ENCODE measurements at regions not wholly inside any gene's neighbourhood (a gene's known extent, or its start where the extent isn't known, plus 50 kb on each side); places are given as distances from the start of the nearest gene placed in this dataset.
"Not testable (repeated sequence)": the region's sequence is repeated elsewhere in the genome, so short reads cannot be mapped to it uniquely, and the experiment has no call there.

- no peak for DNase-seq
- Histone ChIP-seq H3K36me3 (no peaks in the 10 kb centered on the region), H3K4me3 (ENCODE audit: low read depth, low read length) (no peak overlapping the region), H3K9me3 (no peaks in the 10 kb centered on the region), H3K27me3 (no peaks in the 10 kb centered on the region; the same call in 1 of the 2 replicates), H3K4me1 (no peaks in the 10 kb centered on the region)
- no peak for TF ChIP-seq CTCF (IDR thresholded peaks at IDR 0.05; ENCODE audit: low read depth, low read length)
Measured at GRCh38 chr9:22170556-22170955, 161.5 kb upstream of the CDKN2B start.

GRCh38 chr9:22170990-22171670, 162.0 kb upstream of the CDKN2B start:
- Histone ChIP-seq H3K4me3 (ENCODE audit: low read depth, low read length) (no peak overlapping the region), H3K9me3 (no peaks in the 10 kb centered on the region), H3K36me3 (no peaks in the 10 kb centered on the region), H3K4me1 (no peaks in the 10 kb centered on the region), H3K27me3 (no peaks in the 10 kb centered on the region; the same call in 1 of the 2 replicates)
- no peak for TF ChIP-seq CTCF (IDR thresholded peaks at IDR 0.05; ENCODE audit: low read depth, low read length)
- DNase-seq, result no peak

- Histone ChIP-seq H3K4me3 (ENCODE audit: low read depth, low read length) (no peak overlapping the region), H3K4me1 (no peaks in the 10 kb centered on the region), H3K27me3 (no peaks in the 10 kb centered on the region), H3K36me3 (no peaks in the 10 kb centered on the region), H3K9me3 (no peaks in the 10 kb centered on the region)
- DNase-seq, result no peak
- TF ChIP-seq CTCF (IDR thresholded peaks at IDR 0.05; ENCODE audit: low read depth, low read length), result no peak
Measured at GRCh38 chr9:22171691-22172090, 162.6 kb upstream of the CDKN2B start.

- H3K36me3 ChIP-seq, result no peaks in the 10 kb centered on the region
- no peak for TF ChIP-seq CTCF (IDR thresholded peaks at IDR 0.05; ENCODE audit: low read depth, low read length)
- H3K4me3 ChIP-seq (ENCODE audit: low read depth, low read length), result no peak overlapping the region
- H3K9me3 ChIP-seq, result no peaks in the 10 kb centered on the region
- DNase-seq, result no peak
- no peaks in the 10 kb centered on the region for H3K27me3 ChIP-seq
- H3K4me1 ChIP-seq, result no peaks in the 10 kb centered on the region
Measured at GRCh38 chr9:22173908-22174307, 164.8 kb upstream of the CDKN2B start.

- no peak for DNase-seq
- H3K9me3 ChIP-seq, result no peaks in the 10 kb centered on the region
- no peaks in the 10 kb centered on the region for H3K4me1 ChIP-seq
- H3K27me3 ChIP-seq, result no peaks in the 10 kb centered on the region
- no peak overlapping the region for H3K4me3 ChIP-seq (ENCODE audit: low read depth, low read length)
- no peak for TF ChIP-seq CTCF (IDR thresholded peaks at IDR 0.05; ENCODE audit: low read depth, low read length)
- H3K36me3 ChIP-seq, result no peaks in the 10 kb centered on the region
Measured at GRCh38 chr9:22175972-22176545, 167.0 kb upstream of the CDKN2B start.

- DNase-seq; H3K36me3 ChIP-seq; H3K4me1 ChIP-seq; H3K27me3 ChIP-seq; H3K9me3 ChIP-seq; H3K4me3 ChIP-seq (ENCODE audit: low read depth, low read length): not testable (repeated sequence)
Measured at GRCh38 chr9:22181021-22181420, 171.9 kb upstream of the CDKN2B start.

Data from BE2C (cell line).